ENCODE measurements at regions not wholly inside any gene's neighbourhood (a gene's known extent, or its start where the extent isn't known, plus 50 kb on each side); places are given as distances from the start of the nearest gene placed in this dataset.

DNA sequence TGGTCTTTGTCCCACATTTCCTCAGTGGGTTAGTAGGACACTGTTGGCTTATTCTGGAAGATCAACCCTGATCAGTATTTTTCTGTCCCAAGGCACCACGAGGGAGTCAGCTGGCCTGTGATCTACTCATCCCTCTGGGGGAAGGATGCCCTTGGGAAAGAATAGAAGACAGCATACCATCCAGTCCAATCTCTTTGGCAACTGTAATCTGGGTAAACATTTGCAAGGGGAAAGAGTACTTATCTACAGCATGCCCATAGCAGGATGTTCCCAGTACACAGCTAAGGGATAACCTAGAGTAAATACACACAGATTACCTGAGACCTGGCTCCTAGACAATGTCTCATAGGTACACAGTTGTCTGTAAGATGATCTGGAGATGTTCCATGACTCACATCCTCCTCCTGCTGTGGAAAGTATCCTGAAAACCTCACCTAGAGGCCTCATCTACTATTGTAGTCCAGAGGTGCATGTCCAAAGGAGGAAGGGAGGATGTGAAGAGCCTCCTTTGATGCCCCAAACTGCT is 134.3 kb upstream of the VWC2 start:
- TF ChIP-seq, protein P1, sequence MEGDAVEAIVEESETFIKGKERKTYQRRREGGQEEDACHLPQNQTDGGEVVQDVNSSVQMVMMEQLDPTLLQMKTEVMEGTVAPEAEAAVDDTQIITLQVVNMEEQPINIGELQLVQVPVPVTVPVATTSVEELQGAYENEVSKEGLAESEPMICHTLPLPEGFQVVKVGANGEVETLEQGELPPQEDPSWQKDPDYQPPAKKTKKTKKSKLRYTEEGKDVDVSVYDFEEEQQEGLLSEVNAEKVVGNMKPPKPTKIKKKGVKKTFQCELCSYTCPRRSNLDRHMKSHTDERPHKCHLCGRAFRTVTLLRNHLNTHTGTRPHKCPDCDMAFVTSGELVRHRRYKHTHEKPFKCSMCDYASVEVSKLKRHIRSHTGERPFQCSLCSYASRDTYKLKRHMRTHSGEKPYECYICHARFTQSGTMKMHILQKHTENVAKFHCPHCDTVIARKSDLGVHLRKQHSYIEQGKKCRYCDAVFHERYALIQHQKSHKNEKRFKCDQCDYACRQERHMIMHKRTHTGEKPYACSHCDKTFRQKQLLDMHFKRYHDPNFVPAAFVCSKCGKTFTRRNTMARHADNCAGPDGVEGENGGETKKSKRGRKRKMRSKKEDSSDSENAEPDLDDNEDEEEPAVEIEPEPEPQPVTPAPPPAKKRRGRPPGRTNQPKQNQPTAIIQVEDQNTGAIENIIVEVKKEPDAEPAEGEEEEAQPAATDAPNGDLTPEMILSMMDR (IDR thresholded peaks at IDR 0.05): no peak

DNA sequence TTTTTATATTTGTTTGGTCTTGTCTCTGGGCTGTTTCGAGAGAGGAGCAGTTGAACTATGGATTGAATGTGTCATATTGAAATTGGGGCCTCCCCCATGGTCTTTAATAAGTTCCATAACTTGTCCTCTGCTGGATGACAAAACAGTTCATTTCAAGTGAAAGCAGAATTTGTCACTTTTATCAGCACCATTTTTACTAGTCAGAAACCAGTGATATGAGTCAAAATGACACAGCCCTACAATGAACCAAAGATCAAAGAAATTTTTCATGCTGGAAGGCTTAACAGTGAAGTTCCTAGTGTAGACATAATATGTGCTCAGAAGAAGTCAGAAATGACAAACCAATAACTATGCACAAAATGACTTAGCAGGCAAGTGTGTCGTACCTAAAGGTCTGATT is 133.6 kb upstream of the VWC2 start:
- TF ChIP-seq, protein P1 (IDR thresholded peaks at IDR 0.05): no peak

DNA sequence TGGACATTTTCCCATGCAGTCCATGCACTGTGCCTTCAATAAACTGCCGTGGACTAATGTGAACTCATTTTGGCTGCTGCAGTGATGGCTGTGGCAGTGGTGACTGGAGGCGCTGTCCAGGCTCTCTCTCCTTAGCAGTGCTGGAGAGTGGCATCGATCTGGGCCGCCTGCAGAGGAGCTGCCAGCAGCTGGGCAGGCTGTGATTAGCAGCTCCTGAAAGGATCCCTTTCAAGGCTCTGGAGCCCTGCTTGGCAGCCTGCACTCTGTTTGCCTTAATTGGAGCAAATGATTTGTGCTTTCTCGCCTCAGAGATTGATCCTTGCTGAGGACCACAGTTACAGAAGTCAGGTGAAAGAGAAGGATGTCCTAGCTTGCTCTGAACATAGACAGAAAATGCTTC is 130.1 kb upstream of the VWC2 start:
- TF ChIP-seq, protein P1 (IDR thresholded peaks at IDR 0.05): no peak

DNA sequence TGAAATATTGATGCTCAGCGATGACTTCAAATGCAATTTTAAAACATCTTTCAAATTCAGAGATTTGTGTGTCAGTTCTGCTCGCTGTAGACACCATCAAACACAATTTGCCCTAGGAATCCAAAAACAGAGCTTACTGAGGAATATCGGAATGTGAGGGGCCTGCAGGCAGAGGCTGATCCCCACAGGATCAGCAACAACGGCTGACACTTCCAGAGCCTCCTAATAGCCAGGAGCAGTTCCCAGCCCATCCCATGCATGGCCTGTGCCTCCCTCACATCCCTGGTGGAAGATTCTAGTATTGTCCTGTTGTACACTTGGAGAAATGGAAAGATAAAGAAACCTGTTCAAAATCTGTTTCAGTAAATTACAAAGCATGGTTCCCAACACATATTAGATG is 129.7 kb upstream of the VWC2 start:
- TF ChIP-seq, protein P1 (IDR thresholded peaks at IDR 0.05): no peak

DNA sequence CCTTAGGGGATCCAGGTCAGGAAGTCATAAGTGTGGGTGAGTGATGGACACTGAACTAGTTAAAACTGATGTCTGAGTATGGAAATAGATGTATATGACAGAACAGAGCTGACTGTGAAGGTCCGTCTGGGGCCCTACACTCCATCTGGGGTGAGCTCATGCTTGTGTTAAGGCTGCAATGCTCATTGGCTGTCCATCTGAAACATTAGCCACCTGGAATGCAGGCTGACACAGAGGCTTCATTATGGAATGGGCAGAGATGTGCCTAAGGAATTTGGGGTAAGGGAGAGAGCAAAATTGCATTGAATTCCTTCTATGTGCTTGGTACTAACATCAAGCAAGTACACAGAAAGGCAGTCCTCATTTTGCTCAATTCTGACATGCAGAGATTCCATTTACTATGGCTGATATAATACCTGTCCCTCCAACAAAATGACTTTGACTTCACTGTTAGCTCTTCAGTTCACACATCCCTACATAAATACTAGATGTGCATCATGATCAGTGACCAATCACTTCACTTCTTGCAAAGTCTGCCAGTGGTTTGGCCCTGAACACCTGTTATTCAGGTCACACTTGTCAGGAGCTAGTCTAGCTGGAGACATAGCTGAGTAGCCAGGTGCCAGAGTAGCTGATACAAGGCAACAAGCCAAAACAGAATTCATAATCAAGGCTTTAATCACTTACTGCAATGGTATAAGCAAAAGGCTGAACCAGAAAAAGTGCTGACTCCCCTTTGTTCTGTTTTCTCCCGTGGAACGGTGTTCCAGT is 128.9 kb upstream of the VWC2 start:
- TF ChIP-seq, protein P1 (IDR thresholded peaks at IDR 0.05): no peak

DNA sequence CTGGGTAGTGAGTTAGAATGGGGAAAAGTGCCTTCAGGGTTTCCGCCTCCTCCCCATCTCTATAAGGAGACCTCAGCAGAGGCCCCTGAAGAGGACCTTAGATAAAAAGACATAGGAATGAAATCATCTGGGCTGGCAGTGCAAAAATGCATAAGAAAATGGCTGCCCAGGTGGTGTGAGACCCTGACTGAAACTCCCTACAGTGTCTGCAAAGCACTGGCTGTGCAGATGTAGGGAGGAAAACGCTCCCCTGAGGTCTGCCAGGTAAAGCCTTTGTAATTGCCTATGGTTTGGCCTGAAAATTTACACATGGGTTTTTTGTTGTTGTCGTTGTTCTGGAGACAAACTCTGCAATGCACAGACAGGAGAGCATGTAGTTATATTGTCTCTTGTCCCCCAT is 128.1 kb upstream of the VWC2 start:
- TF ChIP-seq, protein P1 (IDR thresholded peaks at IDR 0.05): no peak

DNA sequence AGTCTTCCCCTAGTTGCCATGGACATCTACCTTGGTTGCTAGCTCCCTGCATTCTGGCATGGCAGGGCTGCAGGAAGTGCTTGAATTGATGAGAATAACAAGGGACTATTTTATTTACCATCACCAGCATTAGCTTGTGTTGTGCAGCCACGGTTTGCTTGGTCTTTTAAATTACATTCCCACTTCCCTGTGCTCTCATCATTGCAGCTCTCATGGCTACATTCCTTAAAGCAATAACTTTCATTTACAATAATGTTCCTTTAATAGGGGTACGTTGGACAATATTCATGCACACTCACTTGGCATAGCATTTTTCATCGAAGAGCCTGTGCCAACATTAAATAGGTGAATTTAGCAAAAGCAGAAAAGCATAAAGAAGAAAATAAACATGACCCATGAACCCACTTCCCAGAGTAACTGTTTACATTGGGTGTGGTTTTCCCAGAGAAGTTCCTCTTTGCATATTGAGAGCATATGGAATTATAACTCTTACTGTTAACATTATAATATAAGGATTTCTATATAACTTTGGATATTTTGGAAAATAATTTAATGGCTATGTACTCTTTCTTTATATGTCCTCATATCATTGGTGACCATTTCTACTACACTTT is 113.2 kb upstream of the VWC2 start:
- TF ChIP-seq, protein P1 (IDR thresholded peaks at IDR 0.05): no peak
